ENCODE measurements at regions not wholly inside any gene's neighbourhood (a gene's known extent, or its start where the extent isn't known, plus 50 kb on each side); places are given as distances from the start of the nearest gene placed in this dataset.

DNA sequence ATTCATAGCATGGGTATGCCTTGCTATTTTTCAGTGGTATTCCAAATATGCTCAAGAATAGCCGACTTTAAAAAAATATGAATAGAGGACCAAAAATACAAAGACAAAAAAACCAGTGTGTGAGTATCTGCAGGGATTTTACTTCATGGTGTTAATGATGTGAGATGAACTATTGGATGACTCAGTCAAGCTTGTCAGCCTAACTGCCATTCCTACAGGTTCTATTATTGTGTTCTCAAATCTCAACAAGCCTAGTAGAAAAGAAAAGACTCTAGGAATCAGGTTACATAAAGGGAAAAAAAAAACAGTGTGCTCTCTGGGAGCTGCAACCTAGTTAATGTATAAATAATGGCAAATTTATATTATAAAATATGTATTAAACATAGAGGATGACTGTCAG lies 588.4 kb upstream of the BTBD3 start (continued):
- TF ChIP-seq, protein P1, sequence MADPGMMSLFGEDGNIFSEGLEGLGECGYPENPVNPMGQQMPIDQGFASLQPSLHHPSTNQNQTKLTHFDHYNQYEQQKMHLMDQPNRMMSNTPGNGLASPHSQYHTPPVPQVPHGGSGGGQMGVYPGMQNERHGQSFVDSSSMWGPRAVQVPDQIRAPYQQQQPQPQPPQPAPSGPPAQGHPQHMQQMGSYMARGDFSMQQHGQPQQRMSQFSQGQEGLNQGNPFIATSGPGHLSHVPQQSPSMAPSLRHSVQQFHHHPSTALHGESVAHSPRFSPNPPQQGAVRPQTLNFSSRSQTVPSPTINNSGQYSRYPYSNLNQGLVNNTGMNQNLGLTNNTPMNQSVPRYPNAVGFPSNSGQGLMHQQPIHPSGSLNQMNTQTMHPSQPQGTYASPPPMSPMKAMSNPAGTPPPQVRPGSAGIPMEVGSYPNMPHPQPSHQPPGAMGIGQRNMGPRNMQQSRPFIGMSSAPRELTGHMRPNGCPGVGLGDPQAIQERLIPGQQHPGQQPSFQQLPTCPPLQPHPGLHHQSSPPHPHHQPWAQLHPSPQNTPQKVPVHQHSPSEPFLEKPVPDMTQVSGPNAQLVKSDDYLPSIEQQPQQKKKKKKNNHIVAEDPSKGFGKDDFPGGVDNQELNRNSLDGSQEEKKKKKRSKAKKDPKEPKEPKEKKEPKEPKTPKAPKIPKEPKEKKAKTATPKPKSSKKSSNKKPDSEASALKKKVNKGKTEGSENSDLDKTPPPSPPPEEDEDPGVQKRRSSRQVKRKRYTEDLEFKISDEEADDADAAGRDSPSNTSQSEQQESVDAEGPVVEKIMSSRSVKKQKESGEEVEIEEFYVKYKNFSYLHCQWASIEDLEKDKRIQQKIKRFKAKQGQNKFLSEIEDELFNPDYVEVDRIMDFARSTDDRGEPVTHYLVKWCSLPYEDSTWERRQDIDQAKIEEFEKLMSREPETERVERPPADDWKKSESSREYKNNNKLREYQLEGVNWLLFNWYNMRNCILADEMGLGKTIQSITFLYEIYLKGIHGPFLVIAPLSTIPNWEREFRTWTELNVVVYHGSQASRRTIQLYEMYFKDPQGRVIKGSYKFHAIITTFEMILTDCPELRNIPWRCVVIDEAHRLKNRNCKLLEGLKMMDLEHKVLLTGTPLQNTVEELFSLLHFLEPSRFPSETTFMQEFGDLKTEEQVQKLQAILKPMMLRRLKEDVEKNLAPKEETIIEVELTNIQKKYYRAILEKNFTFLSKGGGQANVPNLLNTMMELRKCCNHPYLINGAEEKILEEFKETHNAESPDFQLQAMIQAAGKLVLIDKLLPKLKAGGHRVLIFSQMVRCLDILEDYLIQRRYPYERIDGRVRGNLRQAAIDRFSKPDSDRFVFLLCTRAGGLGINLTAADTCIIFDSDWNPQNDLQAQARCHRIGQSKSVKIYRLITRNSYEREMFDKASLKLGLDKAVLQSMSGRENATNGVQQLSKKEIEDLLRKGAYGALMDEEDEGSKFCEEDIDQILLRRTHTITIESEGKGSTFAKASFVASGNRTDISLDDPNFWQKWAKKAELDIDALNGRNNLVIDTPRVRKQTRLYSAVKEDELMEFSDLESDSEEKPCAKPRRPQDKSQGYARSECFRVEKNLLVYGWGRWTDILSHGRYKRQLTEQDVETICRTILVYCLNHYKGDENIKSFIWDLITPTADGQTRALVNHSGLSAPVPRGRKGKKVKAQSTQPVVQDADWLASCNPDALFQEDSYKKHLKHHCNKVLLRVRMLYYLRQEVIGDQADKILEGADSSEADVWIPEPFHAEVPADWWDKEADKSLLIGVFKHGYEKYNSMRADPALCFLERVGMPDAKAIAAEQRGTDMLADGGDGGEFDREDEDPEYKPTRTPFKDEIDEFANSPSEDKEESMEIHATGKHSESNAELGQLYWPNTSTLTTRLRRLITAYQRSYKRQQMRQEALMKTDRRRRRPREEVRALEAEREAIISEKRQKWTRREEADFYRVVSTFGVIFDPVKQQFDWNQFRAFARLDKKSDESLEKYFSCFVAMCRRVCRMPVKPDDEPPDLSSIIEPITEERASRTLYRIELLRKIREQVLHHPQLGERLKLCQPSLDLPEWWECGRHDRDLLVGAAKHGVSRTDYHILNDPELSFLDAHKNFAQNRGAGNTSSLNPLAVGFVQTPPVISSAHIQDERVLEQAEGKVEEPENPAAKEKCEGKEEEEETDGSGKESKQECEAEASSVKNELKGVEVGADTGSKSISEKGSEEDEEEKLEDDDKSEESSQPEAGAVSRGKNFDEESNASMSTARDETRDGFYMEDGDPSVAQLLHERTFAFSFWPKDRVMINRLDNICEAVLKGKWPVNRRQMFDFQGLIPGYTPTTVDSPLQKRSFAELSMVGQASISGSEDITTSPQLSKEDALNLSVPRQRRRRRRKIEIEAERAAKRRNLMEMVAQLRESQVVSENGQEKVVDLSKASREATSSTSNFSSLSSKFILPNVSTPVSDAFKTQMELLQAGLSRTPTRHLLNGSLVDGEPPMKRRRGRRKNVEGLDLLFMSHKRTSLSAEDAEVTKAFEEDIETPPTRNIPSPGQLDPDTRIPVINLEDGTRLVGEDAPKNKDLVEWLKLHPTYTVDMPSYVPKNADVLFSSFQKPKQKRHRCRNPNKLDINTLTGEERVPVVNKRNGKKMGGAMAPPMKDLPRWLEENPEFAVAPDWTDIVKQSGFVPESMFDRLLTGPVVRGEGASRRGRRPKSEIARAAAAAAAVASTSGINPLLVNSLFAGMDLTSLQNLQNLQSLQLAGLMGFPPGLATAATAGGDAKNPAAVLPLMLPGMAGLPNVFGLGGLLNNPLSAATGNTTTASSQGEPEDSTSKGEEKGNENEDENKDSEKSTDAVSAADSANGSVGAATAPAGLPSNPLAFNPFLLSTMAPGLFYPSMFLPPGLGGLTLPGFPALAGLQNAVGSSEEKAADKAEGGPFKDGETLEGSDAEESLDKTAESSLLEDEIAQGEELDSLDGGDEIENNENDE (IDR thresholded peaks at IDR 0.05; ENCODE audit: insufficient replicate concordance, low read length) = no peak

Measured in H1 (cell line).